K562 (cell line): ENCODE measurements at regions not wholly inside any gene's neighbourhood (a gene's known extent, or its start where the extent isn't known, plus 50 kb on each side); places are given as distances from the start of the nearest gene placed in this dataset.

ENCODE experiments used
- ATAC-seq: fragments of 200-7000 bp; cut with Tn5 transposase; 3 replicates; pipeline ENCODE4 v1.9.1; 2020; ENCODE audit warnings: moderate library complexity
- BruUV-seq: library from RNA; stranded (reverse); fragments of 400-500 nt; replicated peaks from 2 replicates; lab custom pipeline; 2021; lab: Mats Ljungman, UMichigan
- CTCF ChIA-PET: fragments of 300-600 bp; formaldehyde crosslinking; extraction: SDS; loops from one replicate; lab custom pipeline; 2021; ENCODE audit warnings: low intra/inter-chr PET ratio; lab: Yijun Ruan, JAX
- POLR2A ChIA-PET: fragments of 300-600, 350-650 bp; sonication (Branson Sonifier 250); formaldehyde crosslinking; extraction: SDS; loops from one replicate; lab custom pipeline; 2021; ENCODE audit warnings: antibody characterized with exemption, inconsistent platforms; lab: Yijun Ruan, JAX
- DNase-seq, 4 experiments: peaks; one replicate each; pipeline versions ENCODE4 v3.0.0 to v3.0.0-alpha.2; 2011 to 2018; ENCODE audit warnings: low spot score in 3 of 4, mixed read lengths in 3 of 4; ENCODE audit errors: extremely low read depth in 1 of 4
- FAIRE-seq: peaks from 2 replicates; lab custom pipeline; 2011; peaks lifted over from hg19 to GRCh38; lab: Jason Lieb, UNC
- H2AFZ ChIP-seq: 2 replicates; pipeline ENCODE4 v1.6.0; 2011; ENCODE audit warnings: low read depth, low read length, control low read depth, inconsistent platforms
- H3K27ac ChIP-seq: fragments of 200-600 bp; 3 replicates; pipeline ENCODE4 v1.8.0; 2011; ENCODE audit warnings: low read depth, mild to moderate bottlenecking, control low read depth, inconsistent platforms, low read length, moderate library complexity, mixed read lengths; ENCODE audit errors: extremely low read depth
- H3K27me3 ChIP-seq, 2 experiments: fragments of 300-600 bp in 1 of 2; 2 replicates in 1 of 2; 3 replicates in 1 of 2; pipeline versions ENCODE4 v1.6.0 to v1.8.0; 2011; ENCODE audit warnings: inconsistent platforms in 2 of 2, low read length in 2 of 2, mild to moderate bottlenecking in 1 of 2, mixed read lengths in 1 of 2, moderate library complexity in 1 of 2; ENCODE audit not compliant: control insufficient read depth in 2 of 2, insufficient read depth in 2 of 2
- H3K36me3 ChIP-seq: fragments of 300-600 bp; 3 replicates; pipeline ENCODE4 v1.8.0; 2011; ENCODE audit warnings: mild to moderate bottlenecking, low read length, inconsistent platforms; ENCODE audit not compliant: control insufficient read depth, insufficient read depth
- H3K4me1 ChIP-seq, 2 experiments: fragments of 200-600 bp in 1 of 2; replicated peaks in 1 of 2; 2 replicates in 1 of 2; 3 replicates in 1 of 2; pipeline versions ENCODE4 v1.5.1 to v1.8.0; 2011; ENCODE audit warnings: inconsistent platforms in 2 of 2, low read length in 2 of 2, mild to moderate bottlenecking in 1 of 2, mixed read lengths in 1 of 2, moderate library complexity in 1 of 2; ENCODE audit not compliant: control insufficient read depth in 2 of 2, insufficient read depth in 2 of 2
- H3K4me2 ChIP-seq: 2 replicates; pipeline ENCODE4 v1.6.1; 2011; ENCODE audit warnings: low read length, control low read depth, inconsistent platforms, mixed read lengths; ENCODE audit not compliant: insufficient read depth
- H3K4me3 ChIP-seq: fragments of 200-600 bp; sonication (generic), shearing (Covaris generic); 2 replicates; pipeline ENCODE4 v1.5.1; 2016; ENCODE audit warnings: control low read depth, inconsistent platforms
- H3K79me2 ChIP-seq: fragments of 200-600 bp; 3 replicates; pipeline ENCODE4 v1.8.0; 2011; ENCODE audit warnings: low read length, inconsistent platforms; ENCODE audit not compliant: control insufficient read depth, insufficient read depth
- H3K9ac ChIP-seq, 2 experiments: 2 replicates each; pipeline versions ENCODE4 v1.6.0 to v1.6.1; 2011; ENCODE audit warnings: low read depth in 2 of 2, low read length in 2 of 2, control low read depth in 1 of 2, inconsistent platforms in 1 of 2, mild to moderate bottlenecking in 1 of 2, mixed read lengths in 1 of 2; ENCODE audit not compliant: insufficient read depth in 1 of 2
- H3K9me1 ChIP-seq: one replicate; pipeline ENCODE4 v1.6.0; 2011; ENCODE audit warnings: inconsistent platforms, mild to moderate bottlenecking, low read length, moderate library complexity; ENCODE audit not compliant: control insufficient read depth, insufficient read depth
- H3K9me3 ChIP-seq: replicated peaks from 2 replicates; pipeline ENCODE4 v1.5.1; 2011; ENCODE audit warnings: low read depth, low read length, inconsistent platforms; ENCODE audit not compliant: control insufficient read depth, insufficient read depth
- H4K20me1 ChIP-seq: replicated peaks from 2 replicates; pipeline ENCODE4 v1.6.1; 2011; ENCODE audit warnings: low read length, inconsistent platforms, mixed read lengths; ENCODE audit not compliant: control insufficient read depth, insufficient read depth
- E2F8 ChIP-seq: fragments of 450-650 bp; IDR thresholded peaks from 2 replicates; pipeline ENCODE4 v1.7.1; 2018; ENCODE audit warnings: mild to moderate bottlenecking, low read depth; ENCODE audit not compliant: partially characterized antibody
- ZSCAN29 ChIP-seq: fragments of 450-650 bp; IDR thresholded peaks from 2 replicates; pipeline ENCODE4 v1.6.1; 2017
- WGBS: fragments of 100-300 bp; shearing (Covaris generic); methylation state at CpG from one replicate; pipeline ENCODE4 v1.1.6; 2016; ENCODE audit warnings: low coverage, mixed read lengths; ENCODE audit not compliant: insufficient coverage; ENCODE audit errors: missing lambda C conversion rate; 5-methylcytosine and 5-hydroxymethylcytosine counted together
- in situ Hi-C: fragments of 300-500 bp; cut with MboI; formaldehyde crosslinking; loops from 4 replicates; pipeline ENCODE4 v1.15.0; 2018; ENCODE audit warnings: inconsistent platforms, mixed read lengths
- intact Hi-C: fragments of 100-400 bp; cut with micrococcal nuclease; formaldehyde crosslinking; loops from 2 replicates; pipeline ENCODE4 v1.14.2; 2022

GRCh38 chr5:58135571-58136335 lies 324.1 kb downstream of the PLK2 start:
- Histone ChIP-seq H3K9me1 (no peaks in the 10 kb centered on the region), H3K9ac (no peak overlapping the region)
- 23% methylated on average over 5 of the region's 5 CpGs for WGBS

More at GRCh38 chr5:58135571-58136335, 324.1 kb downstream of the PLK2 start:
- Histone ChIP-seq H3K9me3 (no peaks in the 10 kb centered on the region), H3K36me3 (no peaks in the 10 kb centered on the region), H3K4me3 (no peak overlapping the region), H3K79me2 (no peaks in the 10 kb centered on the region), H3K27ac (no peak overlapping the region), H4K20me1 (no peaks in the 10 kb centered on the region), H2AFZ (no peak overlapping the region), H3K27me3 (no peaks in the 10 kb centered on the region), H3K4me1 (no peaks in the 10 kb centered on the region)
- ATAC-seq (no peak), DNase-seq (no peak), FAIRE-seq (no peak)
- CTCF ChIA-PET, result no interaction called here
- POLR2A ChIA-PET, result no interaction called here
- intact Hi-C loops, result no loop called here
- in situ Hi-C loops, result no loop called here
- BruUV-seq, result no TSS peak
- TF ChIP-seq E2F8 (no peak), ZSCAN29 (no peak)
- TF ChIP-seq, all 486 proteins: peak for 0
- H3K4me2 ChIP-seq, result no peak overlapping the region
